ENCODE measurements at regions not wholly inside any gene's neighbourhood (a gene's known extent, or its start where the extent isn't known, plus 50 kb on each side); places are given as distances from the start of the nearest gene placed in this dataset.

DNA sequence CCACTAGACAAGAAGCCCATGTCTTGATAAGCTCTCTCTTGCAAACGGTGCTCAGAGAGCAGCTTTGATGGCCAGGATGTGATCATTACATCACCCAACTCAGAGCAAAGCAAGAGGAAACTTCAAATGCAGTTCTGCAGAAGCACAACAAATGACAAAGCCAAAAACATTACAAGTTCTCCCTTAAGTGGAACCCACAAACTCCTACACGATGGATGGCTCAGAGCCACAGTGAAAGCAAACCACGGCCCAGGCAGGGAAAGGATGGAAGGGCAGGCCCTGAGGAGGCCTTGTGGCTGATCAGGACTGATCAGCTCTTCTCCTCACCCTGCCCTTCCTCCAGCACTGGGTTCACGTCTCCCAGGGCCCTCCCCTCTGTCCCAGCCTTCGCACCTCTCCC, 326.4 kb downstream of the EIPR1 start:
- CTCF ChIA-PET = no interaction called here
- Mint-ChIP-seq H3K4me1 (peaks cover 7% of the 10 kb centered on the region), H3K4me3 (no peak overlapping the region), H3K27ac (no peak overlapping the region), H3K36me3 (ENCODE audit: low read depth) (no peaks in the 10 kb centered on the region), H3K27me3 (peaks cover under 1% of the 10 kb centered on the region), H3K9me3 (peaks cover 1% of the 10 kb centered on the region)
- DNase-seq = no peak
- POLR2A ChIA-PET = no interaction called here

DNA sequence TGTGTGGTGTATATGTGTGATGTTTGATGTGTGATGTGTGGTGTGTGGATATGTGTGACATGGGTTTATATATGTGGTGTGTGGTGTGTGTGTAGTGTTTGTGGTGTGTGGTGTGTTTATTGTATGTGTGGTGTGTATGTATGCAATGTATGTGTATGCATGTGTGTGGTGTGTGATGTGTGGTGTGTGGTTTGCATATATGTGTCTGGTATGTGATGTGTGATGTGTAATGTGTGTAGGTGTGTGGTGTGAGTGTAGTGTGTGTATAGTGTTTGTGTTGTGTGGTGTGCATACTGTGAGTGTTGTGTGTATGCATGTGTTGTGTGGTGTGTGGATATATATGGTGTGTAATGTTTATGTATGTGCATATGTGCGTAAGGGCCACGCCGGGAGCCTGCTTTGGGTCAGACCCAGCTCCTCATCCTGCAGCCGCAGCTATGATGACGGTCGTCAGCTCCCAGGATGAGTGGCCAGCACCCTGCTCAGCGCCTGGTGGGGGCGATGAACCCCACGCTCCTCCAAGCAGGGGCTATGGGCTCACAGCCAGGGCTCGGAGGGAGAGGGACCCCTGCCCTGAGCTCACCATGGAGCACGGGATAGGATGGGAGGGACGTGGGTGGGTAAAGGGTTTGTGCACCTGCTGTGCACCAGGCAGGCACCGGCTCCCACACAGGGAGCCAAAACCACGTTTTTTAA, 331.3 kb downstream of the EIPR1 start:
- no peak overlapping the region for H3K27ac Mint-ChIP-seq
- H3K4me3 Mint-ChIP-seq = no peak overlapping the region
- DNase-seq = no peak
- H3K4me1 Mint-ChIP-seq = peaks cover 2% of the 10 kb centered on the region
- CTCF ChIA-PET = no interaction called here
- POLR2A ChIA-PET = no interaction called here
- H3K27me3 Mint-ChIP-seq = no peaks in the 10 kb centered on the region
- no peaks in the 10 kb centered on the region for H3K9me3 Mint-ChIP-seq
- H3K36me3 Mint-ChIP-seq (ENCODE audit: low read depth) = no peaks in the 10 kb centered on the region

DNA sequence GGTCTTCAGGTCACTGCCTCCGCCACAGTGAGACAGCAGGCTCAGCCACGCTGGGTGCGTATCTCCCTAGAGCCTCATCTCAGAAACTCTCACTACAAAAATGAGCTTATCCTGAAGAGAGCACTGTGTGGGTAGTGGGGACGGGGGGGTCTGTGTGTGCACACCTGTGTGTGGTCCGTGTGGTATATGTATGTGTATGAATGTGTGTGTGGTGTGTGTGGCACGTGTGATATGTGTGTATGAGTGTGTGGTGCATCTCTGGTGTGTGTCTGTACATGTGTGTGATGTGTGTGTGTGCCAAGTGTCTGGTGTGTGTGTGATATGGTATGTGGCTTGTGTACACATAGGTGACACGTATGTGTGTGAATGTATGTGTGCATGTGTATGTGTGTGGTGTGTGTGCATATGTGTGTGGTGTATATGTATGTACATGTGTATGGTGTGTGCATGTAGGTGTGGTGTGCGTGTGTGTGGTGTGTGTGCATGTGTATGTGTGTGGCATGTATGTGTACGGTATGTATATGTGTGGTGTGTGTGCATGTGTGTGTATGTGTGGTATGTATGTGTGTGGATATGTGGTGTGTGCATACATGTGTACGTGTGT, 332.2 kb downstream of the EIPR1 start:
- Mint-ChIP-seq H3K36me3 (ENCODE audit: low read depth) (no peaks in the 10 kb centered on the region), H3K27me3 (no peaks in the 10 kb centered on the region), H3K9me3 (no peaks in the 10 kb centered on the region), H3K27ac (no peak overlapping the region), H3K4me1 (no peaks in the 10 kb centered on the region), H3K4me3 (no peak overlapping the region)
- no peak for DNase-seq
- ChIA-PET POLR2A (no interaction called here), CTCF (no interaction called here)

DNA sequence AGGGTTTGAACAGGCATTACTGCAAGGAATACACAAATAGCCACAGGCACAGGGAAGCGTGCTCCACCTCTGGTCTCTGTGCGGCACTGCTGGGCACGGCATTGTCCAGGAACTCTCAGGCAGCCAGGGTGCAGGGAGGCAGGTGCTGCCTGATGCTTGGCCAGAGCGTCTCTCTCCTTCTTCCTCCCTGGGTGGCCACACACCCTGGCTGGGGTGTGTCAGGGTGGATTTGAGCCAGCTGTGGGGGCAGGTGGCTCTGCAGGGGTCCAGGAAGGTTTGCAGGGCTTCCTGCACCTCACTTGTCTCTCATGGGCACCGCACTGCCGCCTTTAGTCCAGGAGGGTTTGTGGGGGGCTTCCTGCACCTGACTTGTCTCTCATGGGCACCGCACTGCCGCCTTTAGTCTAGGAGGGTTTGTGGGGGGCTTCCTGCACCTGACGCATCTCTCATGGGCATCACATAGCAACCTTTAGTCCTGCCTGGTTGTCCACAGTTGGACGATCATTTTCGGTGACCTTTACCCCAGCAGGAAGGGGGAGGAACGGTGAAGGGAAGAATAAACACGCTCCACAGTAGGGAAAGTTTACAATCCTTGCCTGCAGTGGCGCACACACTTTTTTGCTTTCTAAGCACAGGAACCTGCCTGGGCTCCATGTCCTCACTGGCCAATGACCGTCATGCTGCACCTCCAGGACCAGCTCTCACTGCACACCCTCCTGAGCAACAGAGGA, 332.9 kb downstream of the EIPR1 start:
- Mint-ChIP-seq H3K36me3 (ENCODE audit: low read depth) (no peaks in the 10 kb centered on the region), H3K9me3 (no peaks in the 10 kb centered on the region), H3K27me3 (no peaks in the 10 kb centered on the region), H3K4me1 (no peaks in the 10 kb centered on the region), H3K27ac (no peak overlapping the region), H3K4me3 (no peak overlapping the region)
- POLR2A ChIA-PET = no interaction called here
- CTCF ChIA-PET = no interaction called here
- no peak for DNase-seq

DNA sequence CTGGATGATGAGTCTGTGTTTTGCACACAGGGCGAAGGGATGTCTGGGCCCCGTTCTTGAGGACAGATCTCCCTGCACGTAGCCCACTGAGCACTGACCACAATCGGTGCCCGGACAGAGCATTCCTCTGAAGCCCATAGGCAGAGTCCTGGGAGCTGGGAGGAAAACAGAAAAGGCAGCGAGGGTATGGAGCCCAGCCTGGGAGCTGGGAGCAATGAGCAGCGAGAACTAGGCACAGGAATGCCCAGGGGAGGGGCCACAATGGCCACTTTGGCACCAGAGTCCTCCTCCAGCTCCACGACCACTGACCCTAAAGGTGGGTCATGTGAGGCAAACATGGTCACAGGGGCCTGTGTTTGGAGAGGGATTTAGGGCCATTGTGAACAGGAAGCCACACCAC, 333.9 kb downstream of the EIPR1 start:
- Mint-ChIP-seq H3K36me3 (ENCODE audit: low read depth) (no peaks in the 10 kb centered on the region), H3K9me3 (no peaks in the 10 kb centered on the region), H3K4me3 (no peak overlapping the region), H3K27ac (no peak overlapping the region), H3K27me3 (no peaks in the 10 kb centered on the region), H3K4me1 (no peaks in the 10 kb centered on the region)
- CTCF ChIA-PET = no interaction called here
- DNase-seq = no peak
- POLR2A ChIA-PET = no interaction called here

DNA sequence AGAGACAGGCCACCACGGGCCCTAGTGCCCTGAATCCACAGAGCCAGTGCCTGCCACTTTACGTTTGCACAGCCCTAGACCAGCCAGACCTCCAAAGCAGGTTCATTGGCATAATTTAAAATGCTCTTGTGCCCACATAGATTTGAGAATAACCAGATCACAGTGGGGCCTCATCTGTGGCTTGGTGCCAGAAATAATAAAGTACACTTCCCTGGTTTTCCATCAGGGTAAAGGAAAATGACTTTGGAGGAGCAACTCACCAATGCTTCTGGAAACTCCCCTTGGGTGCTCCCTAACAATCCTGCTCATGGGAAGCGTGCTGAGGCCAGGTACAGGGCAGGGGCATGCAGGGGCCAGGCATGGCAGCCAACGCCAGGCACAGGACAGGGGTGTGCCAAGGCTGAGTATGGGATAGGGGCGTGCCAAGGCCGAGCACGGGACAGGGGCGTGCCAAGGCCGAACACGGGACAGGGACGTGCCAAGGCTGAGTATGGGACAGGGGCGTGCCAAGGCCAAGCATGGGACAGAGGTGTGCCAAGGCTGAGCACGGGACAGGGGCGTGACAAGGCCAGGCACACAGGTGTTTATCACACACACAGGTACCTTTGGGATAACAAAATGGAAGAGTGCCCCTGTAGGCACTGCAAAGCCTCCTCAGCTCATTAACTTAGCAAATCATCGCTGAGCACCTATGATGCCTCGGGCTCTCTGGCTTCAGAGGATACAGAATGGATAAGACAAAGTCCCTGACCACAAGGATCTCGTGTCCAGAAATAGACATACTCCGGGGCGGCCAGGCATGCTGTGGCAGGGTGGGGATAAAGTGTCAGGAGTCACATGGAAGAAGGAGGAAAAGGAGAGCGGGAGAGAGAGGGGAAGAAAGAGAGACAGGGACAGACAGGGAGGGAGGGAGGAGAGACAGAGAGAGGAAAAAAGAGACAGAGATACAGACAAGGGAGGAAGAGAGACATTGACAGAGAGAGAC, 334.7 kb downstream of the EIPR1 start:
- DNase-seq = no peak
- Mint-ChIP-seq H3K27me3 (no peaks in the 10 kb centered on the region), H3K4me1 (no peaks in the 10 kb centered on the region), H3K27ac (no peak overlapping the region), H3K9me3 (no peaks in the 10 kb centered on the region), H3K36me3 (ENCODE audit: low read depth) (no peaks in the 10 kb centered on the region), H3K4me3 (no peak overlapping the region)
- ChIA-PET POLR2A (no interaction called here), CTCF (no interaction called here)

DNA sequence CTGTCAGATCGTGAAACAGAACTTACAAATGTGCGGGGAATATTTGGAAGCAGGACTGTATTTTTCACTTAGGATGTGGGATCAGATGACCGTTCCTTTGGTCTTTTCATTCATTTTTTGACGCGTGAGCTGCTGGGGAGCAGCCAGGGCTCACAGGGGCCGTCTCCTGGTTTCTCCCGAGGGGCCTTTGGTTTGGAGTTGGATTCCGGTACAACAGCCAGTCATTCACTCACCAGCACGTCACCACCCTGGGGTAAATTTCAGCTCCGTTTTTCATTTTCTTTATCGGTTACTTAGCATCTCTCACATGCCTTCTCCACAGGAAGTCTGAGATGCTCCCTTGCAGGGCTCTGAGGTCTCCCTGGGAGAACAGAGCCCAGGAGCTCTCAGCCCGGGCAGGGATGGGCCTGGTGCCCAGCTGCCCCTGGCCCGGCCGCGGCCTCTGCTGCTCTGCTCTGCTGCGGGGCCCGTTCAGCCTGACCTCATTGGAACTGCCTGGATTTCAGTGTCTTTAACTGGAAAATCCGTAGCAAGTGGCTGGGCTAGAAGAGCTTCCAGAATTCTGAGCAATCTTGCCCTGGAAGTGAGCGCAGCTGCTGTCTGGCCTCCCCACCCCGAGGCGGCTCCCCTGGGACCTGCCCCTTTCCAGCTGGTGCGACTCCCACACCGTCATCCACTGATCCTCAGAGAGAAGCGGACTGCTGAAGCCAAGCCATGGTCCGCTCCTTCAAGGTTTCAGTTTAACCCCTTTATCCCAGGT, 335.6 kb downstream of the EIPR1 start:
- POLR2A ChIA-PET = no interaction called here
- Mint-ChIP-seq H3K4me1 (no peaks in the 10 kb centered on the region), H3K4me3 (no peak overlapping the region), H3K9me3 (no peaks in the 10 kb centered on the region), H3K27ac (no peak overlapping the region), H3K27me3 (no peaks in the 10 kb centered on the region), H3K36me3 (ENCODE audit: low read depth) (no peaks in the 10 kb centered on the region)
- DNase-seq = no peak
- CTCF ChIA-PET = no interaction called here

DNA sequence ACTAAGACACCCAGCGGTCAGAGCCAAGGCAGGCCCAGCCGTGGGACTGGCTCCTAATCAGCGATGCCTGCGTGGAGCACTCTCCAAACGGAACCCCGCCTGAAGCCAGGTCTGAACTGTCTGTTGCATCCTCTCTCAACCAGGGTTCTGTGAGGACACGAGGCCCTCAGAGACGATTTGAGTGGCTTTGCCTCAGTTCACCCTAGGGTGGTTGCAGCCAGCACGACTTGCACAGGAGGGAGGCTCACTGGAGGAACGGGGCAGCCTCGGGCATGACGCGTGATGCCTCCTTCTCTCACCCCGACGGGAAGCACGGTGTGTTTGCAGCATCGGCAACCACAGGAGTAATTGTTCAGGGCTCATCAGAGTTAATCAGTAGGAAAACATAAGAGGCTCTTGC, 336.4 kb downstream of the EIPR1 start:
- Mint-ChIP-seq H3K4me1 (no peaks in the 10 kb centered on the region), H3K36me3 (ENCODE audit: low read depth) (no peaks in the 10 kb centered on the region), H3K27ac (no peak overlapping the region), H3K4me3 (no peak overlapping the region), H3K27me3 (no peaks in the 10 kb centered on the region), H3K9me3 (no peaks in the 10 kb centered on the region)
- DNase-seq = no peak
- ChIA-PET POLR2A (no interaction called here), CTCF (no interaction called here)

DNA sequence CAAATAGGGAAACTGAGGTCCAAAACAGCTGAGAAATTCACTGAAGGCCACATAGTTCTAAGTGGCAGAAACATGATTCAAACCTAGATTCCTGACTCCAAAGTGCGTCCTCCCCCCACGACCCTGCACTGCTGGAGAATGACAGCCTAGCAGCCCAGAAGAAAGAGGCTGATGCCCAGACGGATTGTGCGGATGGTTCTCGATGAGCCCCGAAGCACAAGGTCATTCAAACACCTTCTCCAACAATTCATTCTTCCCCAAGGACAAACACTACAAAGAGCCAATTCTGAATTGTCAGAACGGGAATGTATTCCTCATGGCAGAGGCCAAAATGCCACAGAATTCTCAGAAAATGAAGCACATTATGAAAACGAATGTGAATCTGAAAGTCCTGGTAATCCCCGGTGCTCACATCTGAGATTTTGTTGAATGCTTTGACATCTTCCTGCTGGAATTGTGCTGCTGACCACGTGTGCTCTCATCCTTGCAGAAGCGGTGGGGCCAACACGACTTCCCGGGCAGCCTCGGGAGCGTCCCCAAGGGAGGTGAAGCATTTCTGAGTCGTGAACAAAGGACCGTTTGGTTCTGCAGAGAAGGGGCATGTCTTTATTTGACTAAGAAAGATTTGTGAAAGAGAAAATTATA, 337.0 kb downstream of the EIPR1 start:
- no peak for DNase-seq
- ChIA-PET CTCF (no interaction called here), POLR2A (no interaction called here)
- no peaks in the 10 kb centered on the region for H3K9me3 Mint-ChIP-seq
- H3K4me1 Mint-ChIP-seq = no peaks in the 10 kb centered on the region
- no peaks in the 10 kb centered on the region for H3K27me3 Mint-ChIP-seq
- H3K36me3 Mint-ChIP-seq (ENCODE audit: low read depth) = no peaks in the 10 kb centered on the region
- no peak overlapping the region for H3K27ac Mint-ChIP-seq
- H3K4me3 Mint-ChIP-seq = no peak overlapping the region

DNA sequence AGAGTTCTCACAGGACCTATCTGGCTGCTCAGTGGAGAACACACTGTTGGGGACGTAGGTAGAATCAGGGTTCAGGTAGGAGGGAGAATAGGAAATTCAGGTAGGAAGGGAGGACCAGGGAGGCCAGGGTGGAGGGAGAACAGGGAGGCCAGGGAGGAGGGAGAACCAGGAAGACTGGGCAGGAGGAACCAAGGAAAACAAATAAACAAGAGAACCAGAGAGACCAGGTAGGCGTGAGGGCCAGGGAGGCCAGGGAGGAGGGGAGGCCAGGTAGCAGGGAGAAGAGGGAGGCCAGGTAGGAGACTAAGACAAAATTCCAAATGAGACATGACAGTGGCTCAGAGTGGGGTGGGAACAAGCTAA, 337.6 kb downstream of the EIPR1 start:
- no peak for DNase-seq
- no peak overlapping the region for H3K27ac Mint-ChIP-seq
- CTCF ChIA-PET = no interaction called here
- H3K9me3 Mint-ChIP-seq = no peaks in the 10 kb centered on the region
- H3K27me3 Mint-ChIP-seq = no peaks in the 10 kb centered on the region
- H3K4me3 Mint-ChIP-seq = no peak overlapping the region
- POLR2A ChIA-PET = no interaction called here
- no peaks in the 10 kb centered on the region for H3K36me3 Mint-ChIP-seq (ENCODE audit: low read depth)
- H3K4me1 Mint-ChIP-seq = no peaks in the 10 kb centered on the region

DNA sequence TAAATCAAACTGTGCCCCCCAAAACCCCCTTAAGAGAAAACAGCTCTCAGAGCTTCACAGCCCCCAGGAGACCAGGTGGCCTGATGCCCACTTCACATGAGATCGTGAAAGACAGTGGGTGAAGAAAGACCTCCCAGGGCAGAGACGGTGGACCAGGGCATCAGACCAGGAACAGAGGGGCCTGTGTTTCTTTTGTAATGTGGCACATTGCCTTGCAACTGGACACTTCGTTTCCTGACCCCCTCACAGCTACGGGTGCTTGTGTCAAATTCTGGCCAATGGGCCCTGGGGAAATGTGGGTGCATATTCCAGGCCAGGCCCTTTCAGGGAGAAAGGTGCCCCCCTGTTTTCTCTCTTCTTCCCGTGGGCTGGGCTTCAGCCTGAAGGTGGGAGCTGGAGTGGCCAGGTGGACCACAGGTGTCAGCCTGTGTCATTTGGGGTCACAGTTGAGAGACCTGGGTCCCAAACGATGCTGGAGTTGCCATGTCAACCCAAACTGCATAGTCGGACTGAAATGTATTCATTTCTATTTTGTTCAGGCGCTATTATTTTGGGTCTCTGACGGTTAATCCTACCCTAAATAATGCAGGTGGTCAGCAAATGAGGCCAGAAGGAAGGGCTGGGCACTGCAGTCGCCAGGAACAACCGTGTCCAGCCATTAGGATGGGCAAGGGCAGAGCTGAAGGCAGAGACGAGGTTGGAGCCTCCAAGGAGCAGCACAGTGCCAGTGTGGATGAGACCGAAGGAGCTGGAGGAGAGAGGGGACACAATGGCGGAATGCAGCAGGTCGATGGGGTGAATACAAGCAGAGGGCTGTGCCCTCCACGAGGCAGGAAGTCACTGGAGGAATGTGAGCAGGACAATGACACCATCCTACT, 338.2 kb downstream of the EIPR1 start:
- no peaks in the 10 kb centered on the region for H3K36me3 Mint-ChIP-seq (ENCODE audit: low read depth)
- ChIA-PET CTCF (no interaction called here), POLR2A (no interaction called here)
- H3K4me3 Mint-ChIP-seq = no peak overlapping the region
- DNase-seq = no peak
- no peaks in the 10 kb centered on the region for H3K9me3 Mint-ChIP-seq
- H3K4me1 Mint-ChIP-seq = no peaks in the 10 kb centered on the region
- H3K27ac Mint-ChIP-seq = peak overlapping the region; percentile 33
- no peaks in the 10 kb centered on the region for H3K27me3 Mint-ChIP-seq

DNA sequence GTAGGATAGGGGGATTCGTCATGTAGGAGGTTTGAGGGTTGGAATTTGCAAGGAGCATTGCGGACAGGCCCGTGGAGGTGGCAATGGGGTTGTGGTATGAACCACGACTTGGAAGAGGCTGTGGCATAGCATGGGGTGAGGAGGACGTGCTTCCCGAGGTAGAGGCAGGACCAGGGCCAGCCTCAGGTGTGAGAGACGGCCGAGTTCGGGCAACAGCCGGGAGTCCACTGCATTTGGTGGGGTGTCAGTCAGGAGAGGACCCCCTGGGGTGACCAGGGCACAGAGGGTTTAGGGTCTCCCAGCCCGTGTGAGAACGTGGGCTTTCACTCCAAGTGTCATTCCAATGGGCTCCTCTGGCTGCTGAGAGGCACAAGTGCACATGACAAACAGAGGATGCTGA, 339.0 kb downstream of the EIPR1 start:
- CTCF ChIA-PET = no interaction called here
- POLR2A ChIA-PET = no interaction called here
- H3K4me1 Mint-ChIP-seq = no peaks in the 10 kb centered on the region

More for the DNA sequence above, 339.0 kb downstream of the EIPR1 start:
- Mint-ChIP-seq H3K4me3 (no peak overlapping the region), H3K9me3 (no peaks in the 10 kb centered on the region), H3K27ac (no peak overlapping the region), H3K36me3 (ENCODE audit: low read depth) (no peaks in the 10 kb centered on the region), H3K27me3 (no peaks in the 10 kb centered on the region)
- no peak for DNase-seq

Data from activated CD4-positive, alpha-beta T cell treated with anti-CD3 and anti-CD28 coated beads, Interleukin-2, amount 10 ng/mL, durations not matched to agents 7 days and 5 days (primary cell).